ENCODE measurements at regions not wholly inside any gene's neighbourhood (a gene's known extent, or its start where the extent isn't known, plus 50 kb on each side); places are given as distances from the start of the nearest gene placed in this dataset.

DNA sequence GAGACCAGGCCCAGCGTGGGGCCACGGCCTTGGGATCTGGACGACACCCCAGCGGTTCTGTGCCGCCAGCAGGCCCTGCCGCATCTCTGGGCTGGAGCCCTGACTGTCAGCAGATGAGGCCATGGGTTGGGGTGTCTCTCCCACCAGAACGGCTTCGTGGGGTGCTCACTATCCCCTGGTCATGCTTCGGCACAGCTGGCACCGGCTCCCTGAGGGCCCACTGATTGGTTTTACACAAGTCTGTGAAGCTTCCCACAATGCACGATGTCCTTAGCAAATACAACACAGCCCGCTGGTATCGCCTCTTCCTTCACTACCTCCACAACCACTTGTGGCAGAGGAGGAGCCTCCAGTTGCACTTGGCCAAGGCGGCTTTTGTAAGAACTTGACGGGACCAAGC is 94.3 kb downstream of the THBS2 start:
- Histone ChIP-seq H3F3A (ENCODE audit: insufficient read depth, low read depth) (no peaks in the 10 kb centered on the region), H3K27ac (no peak overlapping the region), H4K20me1 (ENCODE audit: insufficient read depth) (no peaks in the 10 kb centered on the region), H3K27me3 (ENCODE audit: insufficient read depth, low read depth) (peaks cover 98% of the 10 kb centered on the region), H3K9me2 (ENCODE audit: insufficient read depth) (no peaks in the 10 kb centered on the region), H3K4me2 (no peak overlapping the region), H3K79me2 (ENCODE audit: low read depth) (no peaks in the 10 kb centered on the region), H3K36me3 (ENCODE audit: low read depth) (no peaks in the 10 kb centered on the region), H3K4me1 (replicated peaks; ENCODE audit: insufficient read depth) (no peaks in the 10 kb centered on the region), H3K4me3 (no peak overlapping the region), H3K9me3 (ENCODE audit: insufficient read depth, low read depth) (no peaks in the 10 kb centered on the region), H2AFZ (no peak overlapping the region)
- no peak for DNase-seq
- POLR2A ChIA-PET (ENCODE audit: unreplicated experiment), result no interaction called here
- BruUV-seq (replicated peaks), result no TSS peak
- CTCF ChIA-PET, result no interaction called here
- intact Hi-C loops (cut with micrococcal nuclease; ENCODE audit: unreplicated experiment), result no loop called here
- TF ChIP-seq, protein P1, sequence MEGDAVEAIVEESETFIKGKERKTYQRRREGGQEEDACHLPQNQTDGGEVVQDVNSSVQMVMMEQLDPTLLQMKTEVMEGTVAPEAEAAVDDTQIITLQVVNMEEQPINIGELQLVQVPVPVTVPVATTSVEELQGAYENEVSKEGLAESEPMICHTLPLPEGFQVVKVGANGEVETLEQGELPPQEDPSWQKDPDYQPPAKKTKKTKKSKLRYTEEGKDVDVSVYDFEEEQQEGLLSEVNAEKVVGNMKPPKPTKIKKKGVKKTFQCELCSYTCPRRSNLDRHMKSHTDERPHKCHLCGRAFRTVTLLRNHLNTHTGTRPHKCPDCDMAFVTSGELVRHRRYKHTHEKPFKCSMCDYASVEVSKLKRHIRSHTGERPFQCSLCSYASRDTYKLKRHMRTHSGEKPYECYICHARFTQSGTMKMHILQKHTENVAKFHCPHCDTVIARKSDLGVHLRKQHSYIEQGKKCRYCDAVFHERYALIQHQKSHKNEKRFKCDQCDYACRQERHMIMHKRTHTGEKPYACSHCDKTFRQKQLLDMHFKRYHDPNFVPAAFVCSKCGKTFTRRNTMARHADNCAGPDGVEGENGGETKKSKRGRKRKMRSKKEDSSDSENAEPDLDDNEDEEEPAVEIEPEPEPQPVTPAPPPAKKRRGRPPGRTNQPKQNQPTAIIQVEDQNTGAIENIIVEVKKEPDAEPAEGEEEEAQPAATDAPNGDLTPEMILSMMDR (conservative IDR thresholded peaks at IDR 0.05), result no peak
- no peak for TF ChIP-seq EZH2 (IDR thresholded peaks at IDR 0.05; ENCODE audit: low read depth)

DNA sequence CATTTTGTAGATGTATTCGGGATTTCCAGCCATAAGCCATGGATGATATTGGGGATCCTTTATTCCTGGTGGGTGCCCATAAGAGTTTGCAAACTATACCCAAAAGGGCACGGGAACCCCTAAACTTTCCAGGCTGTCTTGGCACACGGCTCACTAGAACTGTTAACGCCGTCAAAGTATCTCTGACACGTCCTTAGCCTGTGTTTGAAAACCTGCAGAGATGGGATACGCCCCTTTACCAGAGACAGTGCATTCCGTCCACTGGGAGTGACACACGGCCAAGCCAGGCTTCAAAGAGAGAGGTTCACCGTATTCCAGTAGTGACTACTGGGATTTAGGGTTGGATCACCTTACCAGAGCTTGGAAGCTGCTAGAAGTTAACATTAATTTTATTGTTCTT is 95.0 kb downstream of the THBS2 start:
- no peaks in the 10 kb centered on the region for H3F3A ChIP-seq (ENCODE audit: insufficient read depth, low read depth)
- no peak for DNase-seq
- H3K4me3 ChIP-seq, result no peak overlapping the region
- peaks cover 99% of the 10 kb centered on the region for H3K27me3 ChIP-seq (ENCODE audit: insufficient read depth, low read depth)
- POLR2A ChIA-PET (ENCODE audit: unreplicated experiment), result no interaction called here
- no peaks in the 10 kb centered on the region for H3K9me2 ChIP-seq (ENCODE audit: insufficient read depth)
- H3K4me2 ChIP-seq, result no peak overlapping the region
- H3K4me1 ChIP-seq (replicated peaks; ENCODE audit: insufficient read depth), result no peaks in the 10 kb centered on the region
- no peaks in the 10 kb centered on the region for H4K20me1 ChIP-seq (ENCODE audit: insufficient read depth)
- TF ChIP-seq, protein P1 (conservative IDR thresholded peaks at IDR 0.05), result no peak
- no peak for TF ChIP-seq EZH2 (IDR thresholded peaks at IDR 0.05; ENCODE audit: low read depth)
- no TSS peak for BruUV-seq (replicated peaks)
- no peak overlapping the region for H3K27ac ChIP-seq
- no peaks in the 10 kb centered on the region for H3K36me3 ChIP-seq (ENCODE audit: low read depth)
- H3K79me2 ChIP-seq (ENCODE audit: low read depth), result no peaks in the 10 kb centered on the region
- no peaks in the 10 kb centered on the region for H3K9me3 ChIP-seq (ENCODE audit: insufficient read depth, low read depth)
- intact Hi-C loops (cut with micrococcal nuclease; ENCODE audit: unreplicated experiment), result no loop called here
- CTCF ChIA-PET, result no interaction called here
- no peak overlapping the region for H2AFZ ChIP-seq

DNA sequence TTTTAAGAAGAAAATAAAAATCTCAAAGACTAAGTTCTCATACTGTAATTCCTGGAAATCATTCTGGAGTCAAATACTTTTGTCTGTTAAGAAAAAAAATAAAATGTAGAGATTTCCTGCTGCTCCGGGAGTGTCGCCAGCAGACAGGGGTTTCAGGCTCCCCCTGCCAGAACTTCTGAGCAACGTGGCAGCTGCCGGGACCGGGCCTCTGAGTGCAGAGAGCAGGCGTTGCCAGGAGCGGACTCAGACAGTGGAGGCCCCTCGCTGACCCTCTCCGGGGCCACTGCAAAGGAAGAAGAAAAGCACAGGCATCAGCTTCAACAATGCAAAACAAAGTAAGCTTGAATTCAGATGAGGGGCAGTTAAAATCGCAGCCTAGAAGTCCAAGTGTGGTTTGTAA is 95.5 kb downstream of the THBS2 start:
- H3K27ac ChIP-seq, result no peak overlapping the region
- intact Hi-C loops (cut with micrococcal nuclease; ENCODE audit: unreplicated experiment), result no loop called here

More for the DNA sequence above, 95.5 kb downstream of the THBS2 start:
- no peaks in the 10 kb centered on the region for H4K20me1 ChIP-seq (ENCODE audit: insufficient read depth)
- peaks cover 96% of the 10 kb centered on the region for H3K27me3 ChIP-seq (ENCODE audit: insufficient read depth, low read depth)
- BruUV-seq (replicated peaks), result no TSS peak
- H3K9me2 ChIP-seq (ENCODE audit: insufficient read depth), result no peaks in the 10 kb centered on the region
- TF ChIP-seq EZH2 (IDR thresholded peaks at IDR 0.05; ENCODE audit: low read depth), result no peak
- no peaks in the 10 kb centered on the region for H3K4me1 ChIP-seq (replicated peaks; ENCODE audit: insufficient read depth)
- H3F3A ChIP-seq (ENCODE audit: insufficient read depth, low read depth), result no peaks in the 10 kb centered on the region
- H2AFZ ChIP-seq, result no peak overlapping the region
- CTCF ChIA-PET, result no interaction called here
- DNase-seq, result no peak
- H3K4me2 ChIP-seq, result no peak overlapping the region
- H3K36me3 ChIP-seq (ENCODE audit: low read depth), result no peaks in the 10 kb centered on the region
- H3K79me2 ChIP-seq (ENCODE audit: low read depth), result no peaks in the 10 kb centered on the region
- POLR2A ChIA-PET (ENCODE audit: unreplicated experiment), result no interaction called here
- H3K4me3 ChIP-seq, result no peak overlapping the region
- no peaks in the 10 kb centered on the region for H3K9me3 ChIP-seq (ENCODE audit: insufficient read depth, low read depth)
